Fibroblast of lung (primary cell): ENCODE measurements at regions not wholly inside any gene's neighbourhood (a gene's known extent, or its start where the extent isn't known, plus 50 kb on each side); places are given as distances from the start of the nearest gene placed in this dataset.

Experiments
- EZH2 ChIP-seq: IDR thresholded peaks from 2 replicates; pipeline ENCODE4 v1.5.1; 2012; ENCODE audit warnings: low read length, control low read depth, mild to moderate bottlenecking; ENCODE audit errors: missing control alignments
- TF ChIP-seq, protein P1 (sequence below), 2 donors: IDR thresholded peaks in 1 of 2; conservative IDR thresholded peaks in 1 of 2; 1 replicate in 1 of 2; 2 replicates in 1 of 2; pipeline ENCODE4 v1.5.1; 2011 to 2012; ENCODE audit warnings: low read length in 2 of 2, control low read depth in 1 of 2, inconsistent platforms in 1 of 2, low read depth in 1 of 2, mild to moderate bottlenecking in 1 of 2

DNA sequence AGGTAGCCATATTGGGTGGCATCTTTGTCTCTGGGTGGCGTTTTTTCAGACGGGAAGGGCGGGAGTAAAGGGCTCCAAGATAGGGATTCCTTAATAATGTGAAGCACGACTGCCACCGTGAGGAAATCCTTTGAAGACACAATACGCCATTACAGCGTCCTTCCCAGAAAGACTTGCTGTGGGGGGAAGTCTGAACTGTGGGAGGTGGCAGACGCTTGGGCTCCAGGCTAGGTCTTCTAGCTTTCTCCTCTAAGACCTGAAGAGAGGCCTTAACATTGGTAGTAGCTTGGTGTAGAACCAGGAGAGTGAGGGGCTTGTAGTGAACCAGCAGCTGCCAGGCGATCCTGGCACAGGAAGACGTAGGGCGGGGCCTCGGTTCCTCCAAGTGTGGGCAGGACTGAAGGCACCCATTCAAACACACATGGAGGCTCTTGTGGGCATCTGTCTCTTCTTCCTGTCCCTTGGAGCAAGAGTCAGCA, 197.3 kb downstream of the OR13H1 start:
- TF ChIP-seq, protein P1, sequence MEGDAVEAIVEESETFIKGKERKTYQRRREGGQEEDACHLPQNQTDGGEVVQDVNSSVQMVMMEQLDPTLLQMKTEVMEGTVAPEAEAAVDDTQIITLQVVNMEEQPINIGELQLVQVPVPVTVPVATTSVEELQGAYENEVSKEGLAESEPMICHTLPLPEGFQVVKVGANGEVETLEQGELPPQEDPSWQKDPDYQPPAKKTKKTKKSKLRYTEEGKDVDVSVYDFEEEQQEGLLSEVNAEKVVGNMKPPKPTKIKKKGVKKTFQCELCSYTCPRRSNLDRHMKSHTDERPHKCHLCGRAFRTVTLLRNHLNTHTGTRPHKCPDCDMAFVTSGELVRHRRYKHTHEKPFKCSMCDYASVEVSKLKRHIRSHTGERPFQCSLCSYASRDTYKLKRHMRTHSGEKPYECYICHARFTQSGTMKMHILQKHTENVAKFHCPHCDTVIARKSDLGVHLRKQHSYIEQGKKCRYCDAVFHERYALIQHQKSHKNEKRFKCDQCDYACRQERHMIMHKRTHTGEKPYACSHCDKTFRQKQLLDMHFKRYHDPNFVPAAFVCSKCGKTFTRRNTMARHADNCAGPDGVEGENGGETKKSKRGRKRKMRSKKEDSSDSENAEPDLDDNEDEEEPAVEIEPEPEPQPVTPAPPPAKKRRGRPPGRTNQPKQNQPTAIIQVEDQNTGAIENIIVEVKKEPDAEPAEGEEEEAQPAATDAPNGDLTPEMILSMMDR (conservative IDR thresholded peaks at IDR 0.05 in 1 of 2, IDR thresholded peaks at IDR 0.05 in 1 of 2; ENCODE audit: low read depth in 1 of 2, low read length in 2 of 2) = no peak
- no peak for TF ChIP-seq EZH2
